ENCODE measurements at regions not wholly inside any gene's neighbourhood (a gene's known extent, or its start where the extent isn't known, plus 50 kb on each side); places are given as distances from the start of the nearest gene placed in this dataset.
"Not testable (repeated sequence)": the region's sequence is repeated elsewhere in the genome, so short reads cannot be mapped to it uniquely, and the experiment has no call there.

DNA sequence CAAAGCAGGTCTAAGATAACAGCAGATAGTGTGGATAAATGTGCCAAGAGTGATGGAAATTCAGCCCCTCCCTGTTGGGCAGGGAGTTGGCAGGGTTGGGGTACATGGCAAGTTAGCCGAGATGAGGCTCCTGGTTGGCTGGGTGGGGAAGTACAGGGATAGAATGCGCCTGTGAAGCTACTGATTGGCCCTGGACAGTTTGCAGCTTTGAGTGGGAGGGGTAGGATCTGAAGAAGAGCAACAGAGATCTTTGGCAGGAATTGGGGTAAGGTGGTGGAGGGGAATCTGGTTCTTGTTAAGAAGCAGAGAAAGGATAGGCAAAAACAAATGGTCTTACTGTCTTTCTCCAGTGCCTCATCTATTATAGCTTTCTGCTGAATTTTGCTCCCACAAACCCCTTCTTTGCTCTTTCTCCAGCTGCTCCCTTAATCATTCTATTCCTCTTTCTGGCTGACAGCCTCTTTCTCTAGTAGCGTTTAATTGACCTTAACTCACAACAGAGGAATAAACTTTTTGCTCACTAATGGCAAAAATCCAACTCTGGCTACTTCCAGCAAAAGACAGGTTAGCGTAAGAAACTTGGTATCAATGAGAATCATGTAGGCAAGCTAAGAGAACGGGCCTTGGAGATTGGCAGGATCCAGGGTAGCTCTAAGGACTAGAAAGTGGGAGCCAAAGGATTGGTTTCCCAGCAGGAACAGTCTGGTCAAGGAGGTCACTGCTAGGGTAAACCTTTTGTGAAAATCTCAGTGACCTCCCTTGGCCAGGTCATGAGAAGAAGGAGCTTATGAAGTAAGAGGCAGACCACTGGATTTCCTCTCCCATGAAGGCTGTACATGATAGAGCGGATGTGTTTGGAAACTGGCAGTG, 86.3 kb upstream of the CARMIL1 start:
- no peak for DNase-seq

DNA sequence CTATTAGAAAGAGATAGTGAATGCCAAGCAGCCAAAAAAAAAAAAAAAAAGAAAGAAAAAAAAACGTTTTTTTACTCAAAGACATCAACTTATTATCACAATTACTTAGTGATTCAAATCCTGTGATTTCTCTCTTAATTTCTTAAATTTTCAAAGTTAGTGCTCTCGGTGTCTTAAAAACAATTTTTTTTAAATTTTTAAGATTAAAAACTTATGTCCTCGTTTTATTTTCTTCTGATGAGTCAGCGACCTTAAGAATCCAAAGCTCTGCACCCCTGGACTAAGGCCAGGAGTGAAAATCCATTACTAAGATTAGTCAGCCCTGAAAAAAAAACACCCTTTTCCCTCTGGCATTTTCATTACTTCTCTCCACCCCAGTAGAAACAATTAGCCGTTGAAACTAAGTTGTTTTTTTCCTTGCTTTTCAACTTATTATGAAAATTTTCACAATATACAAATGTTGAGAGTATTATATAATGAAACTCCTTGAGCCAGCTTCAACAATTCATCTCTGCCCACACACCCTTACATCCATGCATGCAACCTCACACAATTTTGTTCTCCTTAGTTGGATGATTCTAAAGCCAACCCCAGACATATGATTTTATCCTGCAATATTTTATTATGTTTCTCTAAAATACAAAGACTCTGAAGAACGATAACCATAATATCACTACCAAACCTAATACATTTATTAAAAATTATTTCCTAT, 85.6 kb upstream of the CARMIL1 start:
- DNase-seq = no peak

- no peak for DNase-seq
These were observed 84.9 kb upstream of the CARMIL1 start for GRCh38 chr6:25194172-25194678.

DNA sequence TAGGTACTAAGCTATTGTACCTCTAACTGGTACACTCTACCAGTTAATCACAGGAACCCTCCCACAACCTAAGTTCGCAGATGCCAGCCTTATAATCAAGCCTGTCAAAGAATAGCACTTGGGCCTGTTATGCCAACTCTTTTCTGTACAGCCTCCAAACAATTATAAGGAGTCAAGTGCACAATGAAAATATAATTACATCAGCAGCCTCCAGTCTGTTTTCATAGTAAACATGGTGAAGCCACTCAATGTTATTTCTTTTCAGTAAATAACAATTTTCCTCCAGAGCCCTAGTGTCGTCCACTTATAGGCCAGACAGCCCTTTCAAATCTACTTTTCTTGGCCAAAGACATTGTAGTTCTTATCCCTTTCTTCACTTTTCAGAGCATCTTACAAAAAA, 82.7 kb upstream of the CARMIL1 start:
- peak; percentile 9 to 74 for DNase-seq

DNA sequence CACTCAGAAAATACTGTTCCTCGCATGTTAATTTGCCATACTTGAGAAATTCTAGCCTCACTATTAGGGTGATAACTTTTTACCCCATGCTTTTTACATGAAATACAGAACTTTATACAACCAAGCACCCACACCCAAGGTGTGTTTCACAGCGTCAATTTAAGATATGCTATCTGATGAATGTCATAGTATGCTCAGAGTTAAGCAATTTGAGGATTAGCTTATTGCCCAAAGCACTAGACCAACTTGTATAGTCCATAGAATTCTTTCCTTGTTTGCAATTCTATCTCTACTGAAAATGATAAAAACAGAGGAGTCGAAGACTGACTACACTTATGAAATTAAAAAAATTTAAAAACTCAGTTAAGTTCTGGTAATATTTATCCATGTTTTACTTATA, 82.1 kb upstream of the CARMIL1 start:
- no peak for DNase-seq

- DNase-seq = no peak
These were observed 79.6 kb upstream of the CARMIL1 start for GRCh38 chr6:25199544-25199943.

- DNase-seq = no peak
These were observed 76.7 kb upstream of the CARMIL1 start for GRCh38 chr6:25202504-25202903.

DNA sequence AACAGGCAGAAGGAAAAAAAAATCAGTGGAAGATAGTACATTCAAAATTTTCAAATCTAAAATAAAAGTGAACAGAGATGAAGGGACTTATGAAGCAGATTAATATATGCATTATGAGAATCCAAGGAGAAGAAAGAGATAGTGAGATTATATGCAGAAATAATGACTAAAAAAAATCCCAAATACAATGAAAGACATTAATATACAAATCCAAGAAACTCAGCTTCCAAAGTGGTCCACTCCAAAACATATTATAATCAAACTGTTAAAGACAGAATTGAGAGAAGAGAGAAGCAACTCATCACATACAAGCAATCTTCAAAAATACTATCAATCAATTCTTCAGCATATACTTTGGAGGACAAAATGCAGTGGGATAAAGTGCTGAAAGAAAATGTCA, 73.5 kb upstream of the CARMIL1 start:
- DNase-seq = no peak

DNA sequence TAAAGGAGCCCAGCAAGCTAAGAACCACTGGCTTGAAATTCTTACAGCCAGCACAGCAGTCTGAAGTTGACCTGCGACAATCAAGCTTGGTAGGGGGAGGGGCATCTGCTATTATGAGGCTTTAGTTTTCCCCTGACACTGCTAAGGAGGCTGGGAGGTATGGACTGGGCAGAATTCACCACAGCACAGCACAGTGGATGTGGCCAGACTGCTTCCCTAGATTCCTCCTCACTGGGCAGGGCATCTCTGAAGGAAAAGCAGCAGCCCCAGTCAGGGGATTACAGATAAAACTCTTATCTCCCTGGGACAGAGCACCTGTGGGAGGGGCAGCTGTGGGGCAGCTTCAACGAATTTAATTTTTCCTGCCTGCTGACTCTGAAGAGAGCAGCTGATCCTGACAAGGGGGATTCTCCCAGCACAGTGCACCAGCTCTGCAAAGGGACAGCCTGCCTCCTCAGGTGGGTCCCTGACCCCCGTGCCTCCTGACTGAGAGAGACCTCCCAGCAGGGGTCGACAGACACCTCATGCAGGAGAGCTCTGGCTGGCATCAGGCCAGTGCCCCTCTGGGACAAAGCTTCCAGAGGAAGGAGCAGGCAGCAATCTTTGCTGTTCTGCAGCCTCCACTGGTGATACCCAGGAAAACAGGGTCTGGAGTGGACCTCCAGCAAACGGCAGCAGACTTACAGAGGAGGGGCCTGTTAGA, 71.6 kb upstream of the CARMIL1 start:
- not testable (repeated sequence) for DNase-seq

GRCh38 chr6:25215881-25216280, 63.3 kb upstream of the CARMIL1 start:
- DNase-seq = no peak

DNA sequence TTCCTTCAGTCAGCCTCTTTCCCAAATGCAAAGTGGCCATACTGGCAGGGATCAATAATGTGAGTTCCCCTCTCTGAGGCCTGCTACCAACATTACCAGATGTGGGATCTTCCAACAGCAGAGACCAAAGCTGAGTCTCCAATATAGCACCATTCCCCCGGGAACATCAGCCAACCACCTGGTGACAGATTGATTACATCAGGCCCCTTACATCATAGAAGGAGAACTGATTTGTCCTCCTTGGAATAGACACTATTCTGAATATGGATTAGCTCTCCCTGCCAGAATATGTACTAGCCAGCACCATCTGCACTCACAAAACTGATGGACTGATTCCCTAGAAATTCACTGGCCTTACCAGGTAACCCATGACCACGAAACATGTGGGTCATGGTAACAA, 61.9 kb upstream of the CARMIL1 start:
- no peak for DNase-seq

GRCh38 chr6:25217829-25218228, 61.3 kb upstream of the CARMIL1 start:
- peak; percentile 14 to 53 for DNase-seq

DNA sequence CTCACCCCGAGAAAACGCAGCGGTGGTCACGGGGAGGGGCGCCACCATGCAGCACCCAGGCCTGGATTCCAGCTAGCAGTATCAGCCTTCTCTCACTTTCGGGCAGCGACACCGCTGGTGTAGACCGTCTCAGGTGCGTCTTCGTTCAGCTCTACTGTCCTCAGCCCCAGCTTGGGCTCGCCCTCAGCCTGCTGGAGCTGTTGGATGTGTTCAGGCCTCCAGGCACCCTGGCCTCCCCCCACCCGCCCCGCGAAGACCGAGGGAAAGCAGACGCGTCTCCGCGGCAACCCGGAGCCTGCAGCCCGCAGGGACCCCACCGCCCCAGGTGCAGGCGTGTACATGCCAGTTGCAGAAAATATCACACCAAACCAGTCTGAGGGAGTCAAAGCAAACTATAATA, 60.8 kb upstream of the CARMIL1 start:
- peak; percentile 59 to 63 for DNase-seq

DNA sequence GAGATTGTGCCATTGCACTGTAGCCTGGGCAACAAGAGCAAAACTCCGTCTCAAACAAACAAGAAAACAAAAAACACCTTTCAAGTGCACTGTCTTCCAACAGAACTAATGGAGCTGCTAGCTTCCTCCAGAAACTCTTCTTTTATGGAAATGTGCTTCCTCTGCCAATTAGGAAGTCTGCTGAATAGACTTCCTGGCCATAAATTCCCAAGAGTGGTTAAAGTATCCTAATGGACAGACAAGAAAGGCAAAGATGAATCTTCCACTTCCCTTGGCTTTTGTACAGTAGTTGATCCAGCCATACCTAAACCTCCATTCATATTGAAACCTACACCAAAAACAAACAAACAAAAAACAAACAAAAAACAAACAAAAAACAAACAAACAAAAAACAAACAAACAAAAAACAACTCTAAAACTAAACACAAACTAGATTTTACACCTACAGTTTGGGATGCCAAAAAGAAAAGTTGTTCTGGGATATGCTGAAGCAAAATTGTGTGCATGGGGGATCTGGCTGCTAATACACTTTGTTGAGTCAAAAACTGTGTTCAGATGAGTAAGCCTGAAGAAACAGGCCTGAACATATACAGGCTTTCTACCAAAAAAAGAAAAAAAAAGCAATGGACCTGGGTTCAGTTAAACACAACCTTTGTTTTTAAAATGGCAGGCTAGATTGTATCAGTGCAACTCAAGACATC, 59.8 kb upstream of the CARMIL1 start:
- no peak for DNase-seq

GRCh38 chr6:25219917-25220278, 59.3 kb upstream of the CARMIL1 start:
- no peak for DNase-seq

DNA sequence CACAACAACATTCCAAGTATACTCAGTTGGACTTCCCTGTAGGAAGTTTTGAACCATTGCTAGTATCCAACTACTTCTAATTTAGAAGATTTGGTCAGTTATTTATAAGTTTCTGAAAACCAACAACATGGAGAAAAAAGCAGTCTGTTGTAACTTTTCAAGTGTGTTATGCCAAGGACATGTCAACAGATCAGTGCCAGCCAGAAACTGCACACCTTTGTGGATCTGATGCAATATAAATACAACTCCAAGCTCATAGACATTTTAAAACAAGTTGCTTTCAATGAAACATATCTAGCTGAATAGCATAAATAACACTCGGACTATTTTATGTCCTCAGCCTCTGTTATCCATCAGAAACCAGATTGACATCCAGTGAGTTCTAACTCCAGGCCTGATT, 58.3 kb upstream of the CARMIL1 start:
- no peak for DNase-seq

DNA sequence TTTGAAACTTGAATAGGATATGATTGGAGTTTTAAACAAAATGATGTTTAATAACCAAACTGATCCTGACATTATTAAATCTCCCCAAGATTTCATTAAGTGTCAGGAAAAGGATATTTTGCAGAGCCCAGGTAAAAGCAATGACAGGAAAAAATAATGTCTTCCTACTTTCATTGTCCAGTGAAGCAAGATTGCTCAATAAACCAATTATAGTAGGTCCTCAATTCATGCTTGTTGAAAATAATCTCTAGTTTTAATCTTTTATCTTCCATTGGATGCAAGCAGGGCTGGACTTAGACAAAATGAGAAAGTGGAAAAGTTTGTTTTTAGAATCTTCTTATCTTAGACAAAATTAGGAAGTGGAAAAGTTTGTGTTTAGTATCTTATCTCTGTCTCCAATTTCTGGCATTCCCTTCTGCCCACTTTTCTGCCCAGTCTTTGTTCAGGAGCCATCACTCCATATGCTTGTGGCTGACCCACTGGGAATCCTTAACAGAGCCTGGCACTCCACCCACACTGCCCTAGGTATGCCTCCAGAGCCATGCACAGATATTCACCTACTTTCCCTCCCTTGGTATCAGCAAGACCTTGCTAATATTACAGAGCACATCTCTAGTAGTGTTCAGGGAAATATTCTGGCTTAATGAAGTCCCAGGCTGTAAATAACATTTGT, 57.0 kb upstream of the CARMIL1 start:
- no peak for DNase-seq

DNA sequence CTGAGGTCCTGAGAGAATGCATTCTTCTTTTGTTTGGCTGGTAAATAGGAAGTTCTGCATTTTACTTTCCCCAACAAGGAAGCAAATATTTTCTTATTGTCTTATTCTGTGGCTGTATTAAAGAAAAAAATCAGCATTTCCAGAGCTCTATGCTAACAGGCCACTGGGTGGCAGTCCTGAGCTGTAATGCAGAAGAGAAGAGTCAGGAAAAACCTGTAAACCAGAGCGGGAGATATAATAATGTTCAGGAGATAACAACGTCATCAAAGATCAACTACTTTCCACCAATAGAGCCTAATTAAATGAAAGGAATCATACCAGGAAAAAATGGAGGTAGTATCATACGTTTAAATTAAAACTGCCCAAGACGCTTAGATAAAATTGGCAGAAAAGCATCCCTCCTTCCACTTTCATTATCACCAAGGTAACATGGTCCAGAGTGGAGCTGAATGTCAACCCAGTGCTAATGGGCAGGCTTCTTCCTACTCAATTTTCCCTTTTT, 55.6 kb upstream of the CARMIL1 start:
- DNase-seq = peak; percentile 68 to 74

DNA sequence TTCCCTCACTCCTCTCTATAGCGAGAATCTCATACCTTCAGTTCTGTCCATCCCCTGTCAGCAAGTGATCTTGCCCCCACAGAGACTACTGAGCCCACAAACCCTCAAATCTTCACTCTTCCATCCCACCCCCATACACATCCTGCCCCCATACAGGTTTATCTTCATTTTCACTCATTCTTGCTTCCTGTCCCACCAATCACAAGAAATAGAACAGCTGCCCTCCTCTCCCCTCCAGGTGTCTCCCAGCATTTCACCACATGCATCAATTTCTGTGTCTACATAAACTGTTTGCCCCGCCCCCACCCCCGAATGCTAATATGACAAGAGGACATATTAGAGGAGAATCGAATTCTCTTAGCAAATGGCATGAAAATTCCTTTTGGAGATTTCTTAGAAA, 54.9 kb upstream of the CARMIL1 start:
- DNase-seq = no peak

DNA sequence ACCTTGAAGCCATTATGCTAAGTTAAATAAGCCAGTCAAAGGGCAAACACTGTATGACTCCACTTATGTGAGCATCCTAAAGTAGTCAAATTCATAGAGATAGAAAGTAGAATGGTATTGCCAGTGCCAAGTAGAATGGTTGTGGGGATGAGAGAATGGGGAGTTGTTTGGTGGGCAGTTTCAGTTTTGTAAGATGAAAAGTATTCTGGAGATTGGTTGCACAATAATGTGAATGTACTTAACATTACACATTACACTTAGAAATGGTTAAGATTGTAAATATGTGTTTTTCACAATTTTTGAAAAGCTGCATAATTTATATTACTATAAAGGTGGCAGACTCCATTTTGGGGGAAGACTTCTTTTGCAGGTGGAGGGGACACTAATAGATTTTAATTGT, 51.3 kb upstream of the CARMIL1 start:
- DNase-seq = no peak
